ENCODE measurements at regions not wholly inside any gene's neighbourhood (a gene's known extent, or its start where the extent isn't known, plus 50 kb on each side); places are given as distances from the start of the nearest gene placed in this dataset.

DNA sequence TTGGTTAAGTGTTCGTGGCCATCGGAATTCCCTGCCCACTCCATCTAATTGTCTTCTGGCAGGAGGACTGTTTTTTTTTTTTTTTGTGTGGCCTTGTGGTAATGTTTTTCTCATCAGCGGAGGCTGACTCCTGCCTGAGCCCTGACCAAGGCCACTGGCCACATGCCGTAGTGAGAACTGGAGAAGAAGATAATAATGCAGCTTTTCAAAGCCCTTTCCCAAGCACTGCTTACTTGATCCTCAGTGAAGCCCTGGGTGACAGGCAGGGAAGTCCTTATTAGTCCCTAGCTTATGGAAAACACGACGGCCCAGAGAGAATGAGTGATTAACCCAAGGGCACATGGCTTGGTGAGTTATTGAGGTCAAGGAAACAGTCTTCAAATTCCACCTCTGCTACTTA, 71.2 kb downstream of the ADM start:
- Mint-ChIP-seq H3K4me1 (ENCODE audit: low read depth) (no peaks in the 10 kb centered on the region), H3K4me3 (ENCODE audit: low read depth) (no peak overlapping the region), H3K27me3 (no peaks in the 10 kb centered on the region), H3K27ac (no peak overlapping the region), H3K36me3 (ENCODE audit: insufficient read depth) (no peaks in the 10 kb centered on the region), H3K9me3 (ENCODE audit: low read depth) (no peaks in the 10 kb centered on the region)
- no peak for DNase-seq (ENCODE audit: low spot score, unreplicated experiment)
- TF ChIP-seq, protein P1, sequence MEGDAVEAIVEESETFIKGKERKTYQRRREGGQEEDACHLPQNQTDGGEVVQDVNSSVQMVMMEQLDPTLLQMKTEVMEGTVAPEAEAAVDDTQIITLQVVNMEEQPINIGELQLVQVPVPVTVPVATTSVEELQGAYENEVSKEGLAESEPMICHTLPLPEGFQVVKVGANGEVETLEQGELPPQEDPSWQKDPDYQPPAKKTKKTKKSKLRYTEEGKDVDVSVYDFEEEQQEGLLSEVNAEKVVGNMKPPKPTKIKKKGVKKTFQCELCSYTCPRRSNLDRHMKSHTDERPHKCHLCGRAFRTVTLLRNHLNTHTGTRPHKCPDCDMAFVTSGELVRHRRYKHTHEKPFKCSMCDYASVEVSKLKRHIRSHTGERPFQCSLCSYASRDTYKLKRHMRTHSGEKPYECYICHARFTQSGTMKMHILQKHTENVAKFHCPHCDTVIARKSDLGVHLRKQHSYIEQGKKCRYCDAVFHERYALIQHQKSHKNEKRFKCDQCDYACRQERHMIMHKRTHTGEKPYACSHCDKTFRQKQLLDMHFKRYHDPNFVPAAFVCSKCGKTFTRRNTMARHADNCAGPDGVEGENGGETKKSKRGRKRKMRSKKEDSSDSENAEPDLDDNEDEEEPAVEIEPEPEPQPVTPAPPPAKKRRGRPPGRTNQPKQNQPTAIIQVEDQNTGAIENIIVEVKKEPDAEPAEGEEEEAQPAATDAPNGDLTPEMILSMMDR (IDR thresholded peaks at IDR 0.05; ENCODE audit: unreplicated experiment), result no peak

DNA sequence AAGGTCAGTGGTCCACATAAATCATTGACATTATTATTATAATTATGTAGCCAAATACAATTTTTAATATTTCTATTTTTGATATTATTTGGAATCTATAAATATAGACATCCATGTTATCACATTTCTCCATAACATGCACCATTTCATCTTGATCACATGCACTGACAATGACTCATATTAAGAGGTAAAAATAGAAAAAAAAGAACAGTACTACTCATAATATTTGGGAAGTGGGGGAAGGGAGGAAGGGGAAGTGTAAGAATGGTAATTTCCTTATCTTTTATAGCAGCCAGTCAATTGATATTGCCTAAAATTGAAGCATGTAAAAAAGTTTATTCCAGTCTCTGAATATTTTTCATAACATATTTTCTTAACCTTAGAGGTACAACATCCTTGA, 72.3 kb downstream of the ADM start:
- Mint-ChIP-seq H3K27ac (no peak overlapping the region), H3K4me3 (ENCODE audit: low read depth) (no peak overlapping the region), H3K36me3 (ENCODE audit: insufficient read depth) (no peaks in the 10 kb centered on the region), H3K9me3 (ENCODE audit: low read depth) (no peaks in the 10 kb centered on the region), H3K4me1 (ENCODE audit: low read depth) (no peaks in the 10 kb centered on the region), H3K27me3 (no peaks in the 10 kb centered on the region)
- DNase-seq (ENCODE audit: low spot score, unreplicated experiment), result no peak
- TF ChIP-seq, protein P1 (IDR thresholded peaks at IDR 0.05; ENCODE audit: unreplicated experiment), result no peak

DNA sequence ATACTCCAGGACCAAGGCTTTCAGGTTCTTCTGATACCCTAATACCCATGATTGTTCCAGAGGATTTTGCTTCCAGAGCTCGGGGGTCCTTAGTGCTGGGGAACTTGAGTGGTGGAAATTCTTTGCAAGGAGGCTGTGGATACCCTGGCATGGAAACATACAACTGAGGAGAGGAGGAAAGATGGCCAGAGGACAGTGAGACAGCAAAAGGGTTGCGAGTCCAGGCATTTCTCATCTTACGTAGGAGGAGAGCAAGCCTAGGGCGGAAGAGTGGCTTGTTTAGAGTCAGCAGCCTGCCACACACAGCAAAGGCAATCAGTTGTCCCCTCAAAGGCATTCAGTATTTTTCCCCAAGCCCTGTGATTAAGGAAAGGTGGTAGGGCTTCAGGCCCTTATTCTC, 73.5 kb downstream of the ADM start:
- TF ChIP-seq, protein P1 (IDR thresholded peaks at IDR 0.05; ENCODE audit: unreplicated experiment), result no peak
- H3K36me3 Mint-ChIP-seq (ENCODE audit: insufficient read depth), result no peaks in the 10 kb centered on the region
- H3K4me3 Mint-ChIP-seq (ENCODE audit: low read depth), result no peak overlapping the region
- no peak for DNase-seq (ENCODE audit: low spot score, unreplicated experiment)
- H3K4me1 Mint-ChIP-seq (ENCODE audit: low read depth), result no peaks in the 10 kb centered on the region
- H3K27ac Mint-ChIP-seq, result no peak overlapping the region
- no peaks in the 10 kb centered on the region for H3K27me3 Mint-ChIP-seq
- H3K9me3 Mint-ChIP-seq (ENCODE audit: low read depth), result no peaks in the 10 kb centered on the region

DNA sequence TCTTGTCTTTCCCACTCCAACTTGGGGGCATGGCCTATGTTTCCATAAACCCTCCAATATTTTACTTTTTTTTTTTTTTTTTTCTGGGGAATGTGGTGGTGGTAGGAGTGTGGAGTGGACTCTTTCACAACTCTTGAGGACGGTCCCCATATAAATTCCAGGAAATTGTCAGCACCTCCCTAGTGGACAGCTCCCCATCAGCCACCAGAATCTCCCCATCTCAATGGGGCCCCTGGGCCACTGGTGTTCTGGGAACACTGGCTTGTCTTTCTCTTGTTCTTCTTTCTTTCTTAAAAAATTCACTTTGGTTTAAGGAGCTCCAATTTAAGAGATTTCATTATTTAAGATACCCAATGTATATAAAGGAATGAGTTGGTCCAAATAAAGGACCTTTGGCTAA, 74.1 kb downstream of the ADM start:
- no peak for DNase-seq (ENCODE audit: low spot score, unreplicated experiment)
- H3K9me3 Mint-ChIP-seq (ENCODE audit: low read depth), result no peaks in the 10 kb centered on the region

DNA sequence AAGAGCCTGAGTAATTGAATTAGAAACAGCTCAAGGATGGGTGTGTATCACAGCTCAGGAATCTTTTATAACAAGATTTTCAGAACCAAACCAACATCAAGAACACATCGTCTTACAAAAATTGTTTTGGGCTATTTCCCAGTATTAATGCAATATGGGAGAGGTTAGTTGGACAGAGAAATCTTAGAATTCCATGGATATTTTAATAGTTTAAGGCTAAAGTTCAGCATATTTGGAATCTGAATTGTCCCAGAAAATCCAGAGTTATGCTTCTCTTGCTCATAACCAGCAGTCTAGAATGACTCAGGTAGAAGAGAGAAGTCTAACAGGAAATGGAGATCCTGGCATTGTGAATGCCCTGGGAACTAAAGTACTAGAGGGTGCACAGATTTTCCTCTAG, 74.6 kb downstream of the ADM start:
- no peaks in the 10 kb centered on the region for H3K36me3 Mint-ChIP-seq (ENCODE audit: insufficient read depth)
- no peak for DNase-seq (ENCODE audit: low spot score, unreplicated experiment)
- H3K9me3 Mint-ChIP-seq (ENCODE audit: low read depth), result no peaks in the 10 kb centered on the region
- TF ChIP-seq, protein P1 (IDR thresholded peaks at IDR 0.05; ENCODE audit: unreplicated experiment), result no peak
- no peak overlapping the region for H3K27ac Mint-ChIP-seq
- H3K4me3 Mint-ChIP-seq (ENCODE audit: low read depth), result no peak overlapping the region
- H3K4me1 Mint-ChIP-seq (ENCODE audit: low read depth), result no peaks in the 10 kb centered on the region
- H3K27me3 Mint-ChIP-seq, result no peaks in the 10 kb centered on the region

More for the DNA sequence above, 74.1 kb downstream of the ADM start:
- Mint-ChIP-seq H3K36me3 (ENCODE audit: insufficient read depth) (no peaks in the 10 kb centered on the region), H3K27me3 (no peaks in the 10 kb centered on the region), H3K4me1 (ENCODE audit: low read depth) (no peaks in the 10 kb centered on the region), H3K4me3 (ENCODE audit: low read depth) (no peak overlapping the region), H3K27ac (no peak overlapping the region)
- TF ChIP-seq, protein P1 (IDR thresholded peaks at IDR 0.05; ENCODE audit: unreplicated experiment), result no peak
